ENCODE measurements at regions not wholly inside any gene's neighbourhood (a gene's known extent, or its start where the extent isn't known, plus 50 kb on each side); places are given as distances from the start of the nearest gene placed in this dataset.

- no peak for DNase-seq
- ATAC-seq = no peak
- WGBS, 2 donors = 96% methylated on average over 1 of the region's 1 CpG
- Histone ChIP-seq H3K4me3 (no peak overlapping the region), H3K27me3 (no peaks in the 10 kb centered on the region), H3K36me3 (no peaks in the 10 kb centered on the region), H3K9me3 (no peaks in the 10 kb centered on the region), H3K4me1 (no peaks in the 10 kb centered on the region), H3K27ac (no peak overlapping the region)
- intact Hi-C loops (cut with DNase I) = no loop called here
- TF ChIP-seq CTCF (IDR thresholded peaks at IDR 0.05) = no peak
These were observed 436.7 kb upstream of the ANKRD30A start for GRCh38 chr10:36688717-36689116.

DNA sequence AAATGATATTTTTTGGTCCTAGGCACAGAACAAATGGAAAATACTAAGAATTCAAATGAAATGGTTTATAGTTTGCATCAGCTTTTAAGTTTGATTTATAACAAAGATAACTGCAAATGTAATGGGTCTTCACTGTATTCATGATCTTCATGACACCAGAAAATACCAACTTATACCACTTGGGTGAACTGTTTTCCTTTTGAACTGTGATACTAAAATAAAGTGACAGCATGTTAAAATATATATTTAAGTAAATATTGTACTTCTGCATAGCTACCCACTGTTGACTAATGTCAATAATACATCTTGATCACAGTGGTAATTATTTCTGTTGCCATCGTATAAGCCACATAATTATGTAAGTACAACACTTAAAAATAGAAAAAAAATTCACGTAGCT is 442.0 kb upstream of the ANKRD30A start:
- Histone ChIP-seq H3K27me3 (no peaks in the 10 kb centered on the region), H3K36me3 (no peaks in the 10 kb centered on the region), H3K4me1 (no peaks in the 10 kb centered on the region), H3K9me3 (no peaks in the 10 kb centered on the region), H3K4me3 (no peak overlapping the region), H3K27ac (no peak overlapping the region)
- ATAC-seq (no peak), DNase-seq (no peak)
- 57 to 69% methylated on average over 2 of the region's 2 CpGs for WGBS, 2 donors
- no peak for TF ChIP-seq CTCF (IDR thresholded peaks at IDR 0.05)
- intact Hi-C loops (cut with DNase I) = no loop called here

DNA sequence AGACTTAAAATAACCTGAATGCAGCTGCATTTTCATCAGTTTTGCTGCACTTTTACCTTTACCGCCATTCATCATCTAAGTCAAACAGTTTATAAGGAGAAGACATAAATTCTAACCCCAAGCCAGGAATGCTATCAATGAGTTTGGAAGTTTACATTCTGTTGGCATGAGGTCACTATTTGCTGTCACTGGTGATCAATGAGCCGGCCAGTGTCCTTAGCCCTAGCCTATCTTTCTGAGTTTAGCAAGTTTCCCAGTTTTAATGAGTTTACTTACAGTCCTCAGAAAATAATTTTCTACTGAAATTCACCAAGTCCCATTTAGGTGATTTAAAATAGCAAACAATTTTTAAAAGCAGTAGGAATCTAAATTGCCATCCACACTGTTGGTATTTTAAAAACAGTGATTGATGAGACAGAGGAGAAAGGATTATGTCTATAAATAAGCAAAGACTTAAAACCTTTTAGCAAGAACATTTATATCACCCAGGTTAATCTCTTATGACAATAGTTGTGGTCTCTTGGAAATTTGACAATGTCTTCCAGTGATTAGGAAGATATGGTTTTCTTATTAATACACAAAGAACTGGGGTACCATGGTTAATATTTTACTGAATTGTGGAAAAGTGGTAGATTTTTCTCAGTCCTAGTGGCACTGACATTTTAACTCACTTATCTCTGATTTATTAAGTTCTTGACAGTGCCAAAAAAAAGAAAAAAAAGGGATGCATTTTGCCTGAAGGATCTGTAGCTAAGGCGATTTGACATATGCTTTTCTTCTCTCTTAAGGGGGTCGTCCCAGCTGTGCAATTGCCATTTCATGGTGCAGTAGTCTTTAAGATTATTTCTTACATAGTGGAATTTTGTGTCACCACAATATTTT is 443.4 kb upstream of the ANKRD30A start:
- H3K27me3 ChIP-seq = no peaks in the 10 kb centered on the region
- no peak overlapping the region for H3K4me3 ChIP-seq
- H3K27ac ChIP-seq = no peak overlapping the region
- 90 to 92% methylated on average over 4 of the region's 4 CpGs for WGBS, 2 donors
- H3K36me3 ChIP-seq = no peaks in the 10 kb centered on the region
- TF ChIP-seq CTCF (IDR thresholded peaks at IDR 0.05) = no peak
- intact Hi-C loops (cut with DNase I) = no loop called here
- H3K4me1 ChIP-seq = peaks cover 0 to 2% (median 0%) of the 10 kb centered on the region in 9 donors
- DNase-seq = no peak
- H3K9me3 ChIP-seq = no peaks in the 10 kb centered on the region
- ATAC-seq = no peak

- no peak overlapping the region for H3K27ac ChIP-seq
- ATAC-seq (no peak), DNase-seq (no peak)
- TF ChIP-seq CTCF (IDR thresholded peaks at IDR 0.05) = no peak
- H3K27me3 ChIP-seq = no peaks in the 10 kb centered on the region
- no peaks in the 10 kb centered on the region for H3K9me3 ChIP-seq
- H3K36me3 ChIP-seq = no peaks in the 10 kb centered on the region
- no peak overlapping the region for H3K4me3 ChIP-seq
- 83 to 87% methylated on average over 9 of the region's 9 CpGs for WGBS, 2 donors
- H3K4me1 ChIP-seq = peaks cover 0 to 10% (median 0%) of the 10 kb centered on the region in 9 donors
- intact Hi-C loops (cut with DNase I) = no loop called here
These were observed 445.8 kb upstream of the ANKRD30A start for GRCh38 chr10:36679554-36679953.

All from heart right ventricle (tissue), 16 donors.